ENCODE measurements at regions not wholly inside any gene's neighbourhood (a gene's known extent, or its start where the extent isn't known, plus 50 kb on each side); places are given as distances from the start of the nearest gene placed in this dataset.

DNA sequence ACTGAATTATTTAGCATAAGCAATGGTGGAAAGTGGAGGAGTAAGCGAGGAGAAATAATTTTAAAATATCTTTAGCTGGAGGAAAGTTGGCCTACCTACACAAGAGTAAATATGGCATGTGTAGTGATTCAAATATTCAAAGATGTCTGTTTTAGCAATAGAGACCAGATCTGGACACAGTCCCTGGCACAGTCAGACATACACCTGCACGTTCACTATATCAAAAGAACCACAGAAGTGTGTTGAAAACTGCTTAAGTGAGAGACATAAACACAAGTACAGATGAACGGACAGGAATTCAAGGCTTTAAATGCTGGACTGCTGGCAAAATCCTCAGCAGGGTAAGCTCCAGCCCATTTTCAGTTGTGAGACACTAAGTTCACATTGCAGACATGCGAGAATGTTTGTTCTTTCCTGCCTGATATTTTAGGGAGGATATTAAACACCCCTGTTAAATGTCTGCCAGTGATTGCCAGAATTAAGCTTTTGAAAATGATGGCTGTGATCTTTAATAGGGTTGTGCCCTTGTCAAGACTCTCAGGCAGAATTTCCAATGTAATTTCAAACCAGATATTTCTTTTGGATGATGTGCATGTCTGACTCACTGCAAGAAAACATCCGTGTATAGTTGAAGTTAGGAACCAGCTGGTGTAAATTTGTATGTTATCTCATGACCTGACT, 810.6 kb downstream of the TLE4 start:
- no peak for DNase-seq (ENCODE audit: low read depth in 2 of 2)

DNA sequence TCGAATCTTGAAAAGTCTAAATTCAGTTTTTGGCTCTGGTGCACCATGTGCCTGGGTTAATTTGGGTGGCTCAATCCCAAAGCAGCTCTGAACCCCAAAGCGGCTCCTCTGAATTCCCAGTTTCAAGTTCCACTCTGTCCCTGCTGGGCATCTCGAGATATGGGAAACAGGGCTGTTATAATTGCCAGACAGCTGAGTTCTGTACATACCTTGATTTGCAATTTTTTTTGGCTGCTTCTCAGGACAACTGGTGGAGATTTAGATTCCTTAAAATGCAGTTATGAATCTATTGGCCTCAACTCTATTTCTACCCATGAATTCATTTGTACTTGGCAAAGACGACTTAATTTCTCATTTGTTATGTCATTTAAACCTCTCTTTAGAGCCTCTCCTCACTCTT, 808.5 kb downstream of the TLE4 start:
- DNase-seq (ENCODE audit: low read depth in 2 of 2), result no peak

DNA sequence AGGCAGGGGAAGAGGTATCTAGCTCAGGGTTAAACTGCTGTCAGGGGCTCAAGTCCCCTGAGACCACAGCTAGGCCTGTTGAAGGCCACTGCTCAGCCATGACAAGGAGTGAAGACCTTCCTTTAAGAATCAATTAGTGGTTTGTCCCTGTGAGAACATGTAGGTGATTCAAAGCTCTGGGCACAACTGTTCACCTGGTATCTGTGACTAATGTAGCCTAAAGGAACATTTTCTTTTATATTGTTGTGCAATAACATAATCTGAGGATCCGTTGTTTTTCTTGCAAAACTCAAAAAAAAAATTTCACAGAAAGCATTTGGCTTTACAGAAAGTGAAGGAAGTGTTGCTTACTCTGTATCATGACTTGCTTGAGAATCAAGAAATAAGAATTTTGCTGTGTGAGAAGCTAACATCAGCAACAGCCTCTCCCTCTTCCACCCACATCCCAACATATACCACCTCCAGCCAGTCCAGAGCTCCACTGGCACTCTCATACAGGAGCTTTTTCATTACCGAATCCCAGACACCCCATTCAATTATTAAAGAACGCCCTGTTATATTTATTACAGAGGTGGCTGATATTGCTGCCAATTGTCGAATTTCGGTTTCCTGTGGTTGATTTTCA, 807.0 kb downstream of the TLE4 start:
- no peak for DNase-seq (ENCODE audit: low read depth in 2 of 2)

DNA sequence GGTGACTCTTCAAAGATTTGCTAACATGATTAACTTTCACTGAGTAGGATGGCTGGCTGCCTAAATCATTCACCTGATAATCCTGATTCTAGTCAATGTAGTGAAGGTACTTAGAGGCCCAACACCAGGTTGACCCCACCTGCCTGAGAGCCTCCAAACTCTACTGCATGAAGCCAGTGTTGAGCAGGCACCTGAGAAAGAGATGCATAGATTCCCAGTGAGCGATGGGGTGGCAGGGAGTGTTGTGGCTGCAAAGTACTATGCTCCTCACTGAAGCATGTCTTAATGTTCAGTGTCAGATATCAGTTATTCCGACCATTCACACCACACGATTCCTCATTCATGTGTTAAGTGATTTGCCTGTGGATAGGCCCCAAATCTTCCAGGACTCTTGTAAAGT, 804.4 kb downstream of the TLE4 start:
- DNase-seq (ENCODE audit: low read depth in 2 of 2), result no peak

DNA sequence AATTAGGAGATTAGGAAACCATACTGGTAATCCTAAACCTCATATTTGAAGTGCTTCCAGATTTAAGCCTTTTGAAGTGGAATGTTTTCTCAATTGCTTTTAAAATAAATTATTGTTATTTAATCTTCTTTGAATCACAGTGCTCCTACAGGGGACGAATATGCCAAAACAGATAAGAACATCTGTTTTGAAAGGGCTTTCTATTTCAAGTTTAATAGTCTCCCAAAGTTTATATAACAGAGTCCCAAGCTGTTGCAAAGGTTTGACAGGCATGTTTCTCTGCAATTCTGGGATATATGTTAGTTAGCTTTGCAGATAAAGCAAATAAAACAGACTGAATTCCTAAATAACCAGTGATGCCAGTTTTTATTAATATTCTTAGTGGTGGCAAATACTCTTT, 803.7 kb downstream of the TLE4 start:
- DNase-seq (ENCODE audit: low read depth in 2 of 2), result no peak

DNA sequence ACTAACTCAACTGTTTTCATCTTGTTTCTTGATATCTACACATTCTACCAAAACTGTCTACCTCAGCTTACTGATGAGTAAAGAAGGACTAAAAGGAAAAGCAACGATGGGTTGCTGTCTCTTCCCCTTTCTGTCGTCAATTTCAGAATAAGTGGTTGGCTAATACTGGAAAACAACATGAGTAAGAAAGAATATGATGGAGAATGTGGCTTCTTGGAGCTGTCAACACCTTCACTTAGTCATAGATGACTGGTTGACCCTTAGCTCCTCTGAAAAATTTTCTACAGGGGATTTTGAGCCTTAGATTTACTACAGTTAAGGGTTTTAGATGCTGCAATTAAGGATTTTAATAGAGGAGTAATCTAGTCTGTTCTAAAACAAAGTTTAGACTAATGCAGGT, 797.9 kb downstream of the TLE4 start:
- no peak for DNase-seq (ENCODE audit: low read depth in 2 of 2)

DNA sequence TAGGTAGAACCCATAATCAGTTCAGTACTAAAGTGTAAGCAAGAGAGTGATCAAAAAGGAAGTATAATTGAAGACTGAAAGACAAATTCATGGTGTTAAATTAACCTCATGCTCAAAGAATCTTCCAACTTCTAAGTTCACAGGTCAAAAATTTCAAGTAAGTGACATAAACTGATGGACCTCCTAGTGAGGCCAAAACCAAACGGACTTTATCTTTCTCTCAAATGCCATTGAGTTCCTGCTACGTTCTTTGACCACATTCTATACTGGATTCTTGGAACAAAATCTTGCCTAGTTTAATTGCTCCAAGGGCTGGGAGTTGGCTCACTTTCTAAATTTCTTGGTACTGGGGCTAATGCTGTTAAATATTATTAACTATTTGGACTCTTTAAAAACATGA, 794.9 kb downstream of the TLE4 start:
- DNase-seq (ENCODE audit: low read depth in 2 of 2), result no peak

DNA sequence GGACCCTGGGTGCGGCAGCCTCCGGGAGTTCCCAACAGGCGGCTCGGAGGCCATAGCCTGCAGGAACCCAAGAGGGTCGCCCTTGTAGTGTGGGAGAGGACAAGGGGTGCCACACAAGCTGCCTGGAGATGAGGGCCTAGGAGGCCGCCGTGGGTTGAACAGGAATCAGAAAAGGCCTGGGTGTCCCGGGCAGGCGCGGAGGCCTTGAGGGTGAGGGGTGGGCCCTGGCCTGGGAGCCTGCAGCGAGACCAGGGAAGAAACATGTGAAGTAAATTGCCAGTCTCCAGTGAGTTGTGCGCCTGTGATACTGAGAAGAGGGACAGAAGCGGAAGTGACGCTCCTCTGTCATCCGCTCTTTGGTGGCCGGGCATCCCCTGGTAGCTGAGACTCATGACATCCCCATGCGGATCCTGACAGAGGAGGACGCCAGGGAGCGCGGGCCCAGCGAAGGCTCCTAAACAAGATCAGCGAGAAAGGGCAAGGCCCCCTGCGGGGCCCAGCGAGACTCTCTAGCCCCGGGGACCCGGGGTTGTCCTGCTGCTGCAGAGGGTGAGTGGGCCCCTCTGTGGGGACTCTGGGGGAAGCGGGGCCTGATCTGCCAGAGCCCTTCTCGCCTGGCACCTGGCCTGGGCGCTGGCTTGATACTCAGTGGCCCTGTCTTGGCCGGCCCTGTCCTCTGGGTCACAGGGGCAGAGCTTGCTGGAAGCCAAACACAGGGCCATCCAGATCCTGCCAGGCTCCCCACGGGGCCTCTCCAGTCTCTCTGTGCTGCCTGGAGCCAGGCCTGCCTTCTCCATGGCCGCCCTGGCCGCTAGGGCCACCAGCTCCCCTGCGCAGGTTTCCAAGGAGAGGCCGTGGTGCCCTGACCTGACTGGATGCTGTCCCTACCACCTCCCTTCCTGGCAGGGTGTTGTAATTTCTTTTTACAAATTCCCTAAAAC, 788.4 kb downstream of the TLE4 start:
- no peak for DNase-seq (ENCODE audit: low read depth in 2 of 2)

DNA sequence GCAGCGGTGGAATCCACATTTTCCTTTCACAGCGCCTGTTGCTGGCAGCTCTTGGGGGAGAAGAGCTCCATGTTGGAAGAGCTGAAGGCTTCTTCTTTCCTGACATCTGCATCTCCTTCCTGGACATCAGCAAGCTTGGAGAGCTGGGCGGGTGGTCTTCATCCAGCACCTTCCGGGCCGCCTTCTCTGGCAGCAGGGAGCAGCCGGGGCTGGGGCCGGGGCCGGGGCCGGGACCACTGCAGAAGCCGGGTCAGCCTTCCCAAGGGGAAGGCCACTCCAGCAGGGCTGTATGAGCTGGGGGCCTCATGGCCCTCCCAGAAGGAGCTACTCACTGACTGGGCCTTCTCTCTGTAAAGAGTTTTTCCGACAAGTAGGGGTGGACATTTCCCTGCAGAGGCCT, 787.5 kb downstream of the TLE4 start:
- DNase-seq (ENCODE audit: low read depth in 2 of 2), result no peak

DNA sequence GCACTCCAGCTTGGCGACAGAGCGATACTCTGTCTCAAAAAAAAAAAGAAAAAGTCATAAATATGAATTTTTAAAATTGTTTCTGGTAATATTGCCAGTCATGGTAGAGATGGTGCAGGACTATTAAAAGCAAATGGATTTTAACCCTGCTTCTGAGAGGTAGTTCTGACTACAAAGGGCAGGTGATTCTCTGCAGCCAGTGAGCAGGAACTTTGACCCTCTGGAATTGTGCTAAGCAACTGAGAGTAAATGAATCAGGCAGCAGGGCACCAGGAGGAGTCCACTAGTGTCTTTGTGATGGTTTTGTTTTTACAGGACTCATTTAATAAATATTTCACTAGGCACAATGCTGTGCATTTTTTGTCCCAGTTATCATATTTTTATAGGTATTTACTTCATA, 781.2 kb downstream of the TLE4 start:
- DNase-seq (ENCODE audit: low read depth in 2 of 2), result no peak

DNA sequence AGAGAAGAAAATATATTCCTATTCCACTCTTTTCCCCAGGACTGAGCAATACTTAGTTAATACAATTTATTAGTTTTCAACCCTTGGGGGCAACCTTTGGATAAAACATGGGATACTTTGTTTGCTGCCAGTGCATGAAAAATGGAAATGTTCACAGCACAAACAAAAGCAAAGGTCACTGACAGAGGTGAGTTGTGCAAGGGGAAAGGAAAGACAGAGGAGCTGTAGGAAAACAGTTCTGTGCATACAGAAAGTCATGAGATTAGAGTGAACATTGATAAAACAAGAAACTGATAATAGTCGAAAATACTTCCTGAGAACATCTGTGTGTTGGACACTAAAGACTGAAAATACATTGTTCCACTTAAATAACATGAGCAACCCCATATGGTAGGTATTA, 779.8 kb downstream of the TLE4 start:
- DNase-seq (ENCODE audit: low read depth in 2 of 2), result no peak

DNA sequence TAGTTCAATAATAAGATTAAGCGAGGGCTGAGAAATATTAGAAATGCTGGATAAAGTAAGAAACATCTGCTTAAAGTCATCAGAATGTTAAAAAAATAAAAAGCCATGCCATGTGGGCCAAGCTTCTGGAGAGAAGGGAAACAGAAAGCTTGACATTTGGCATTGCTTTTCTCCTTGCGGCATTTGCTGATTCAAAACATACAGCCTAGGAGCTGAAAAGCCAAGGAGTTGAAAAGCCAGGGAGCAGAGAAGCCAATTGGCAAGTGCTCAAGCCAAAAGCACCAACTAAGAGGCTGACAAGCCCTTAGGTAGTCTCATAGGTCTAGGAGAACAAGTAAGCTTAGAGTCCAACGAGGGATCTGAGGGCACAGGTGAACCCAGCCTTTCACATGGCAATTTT, 754.3 kb downstream of the TLE4 start:
- no peak for DNase-seq (ENCODE audit: low read depth in 2 of 2)

DNA sequence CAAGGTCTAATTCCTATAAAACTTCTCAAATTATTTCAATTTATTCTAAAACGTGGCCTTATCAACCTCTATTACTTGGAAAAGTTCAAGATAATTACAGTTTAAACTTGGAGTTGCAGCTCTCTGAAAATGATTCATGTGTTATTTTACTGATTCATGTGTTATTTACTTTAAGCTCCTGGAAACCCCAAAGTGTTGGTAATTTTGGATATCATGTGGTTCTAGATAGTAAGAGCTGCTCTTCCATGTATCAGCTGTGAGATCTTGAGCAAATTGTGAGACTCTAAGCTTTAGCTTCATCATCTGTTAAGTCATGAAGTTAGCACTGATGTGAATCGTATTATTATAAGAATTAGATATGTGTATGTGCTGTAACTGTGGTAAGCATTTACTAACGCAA, 749.2 kb downstream of the TLE4 start:
- no peak for DNase-seq (ENCODE audit: low read depth in 2 of 2)

DNA sequence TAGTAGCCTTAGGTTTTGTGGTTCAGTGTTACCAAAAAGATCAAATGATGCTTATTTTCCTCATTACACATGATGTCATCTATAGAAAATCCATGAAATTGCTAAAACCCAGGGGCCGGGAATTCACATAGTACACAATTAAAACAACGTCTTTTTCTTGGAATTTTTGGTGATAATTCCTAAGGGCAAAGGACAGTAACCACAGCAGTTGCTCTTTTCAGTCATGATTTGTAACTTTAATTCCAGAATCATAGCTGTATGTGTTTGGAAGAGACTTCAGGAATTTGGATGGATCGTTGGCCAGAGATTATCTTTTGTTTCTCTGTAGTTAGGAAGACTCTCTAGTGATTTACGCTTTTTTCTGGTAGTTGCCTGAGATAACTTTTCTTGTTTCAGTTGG, 748.7 kb downstream of the TLE4 start:
- no peak for DNase-seq (ENCODE audit: low read depth in 2 of 2)

DNA sequence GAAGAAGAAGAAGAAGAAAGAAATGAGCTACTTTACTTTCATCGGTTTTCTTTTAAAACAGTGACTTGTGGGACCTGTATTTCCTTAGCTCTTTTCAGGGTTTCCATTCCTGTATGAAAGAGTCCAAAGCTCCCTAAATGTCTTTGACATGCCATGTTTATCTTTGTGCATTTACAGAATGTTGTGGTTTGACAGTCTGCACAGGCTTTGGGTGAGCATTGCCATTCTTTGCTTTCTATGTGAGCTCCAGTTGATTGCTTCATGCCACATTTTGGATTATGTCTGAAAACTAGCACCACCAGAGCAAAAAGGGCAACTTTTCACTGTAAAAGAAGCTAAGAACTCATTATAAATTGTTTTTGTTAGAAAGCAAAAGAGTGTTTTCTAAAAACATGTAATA, 733.4 kb downstream of the TLE4 start:
- DNase-seq (ENCODE audit: low read depth in 2 of 2), result no peak

DNA sequence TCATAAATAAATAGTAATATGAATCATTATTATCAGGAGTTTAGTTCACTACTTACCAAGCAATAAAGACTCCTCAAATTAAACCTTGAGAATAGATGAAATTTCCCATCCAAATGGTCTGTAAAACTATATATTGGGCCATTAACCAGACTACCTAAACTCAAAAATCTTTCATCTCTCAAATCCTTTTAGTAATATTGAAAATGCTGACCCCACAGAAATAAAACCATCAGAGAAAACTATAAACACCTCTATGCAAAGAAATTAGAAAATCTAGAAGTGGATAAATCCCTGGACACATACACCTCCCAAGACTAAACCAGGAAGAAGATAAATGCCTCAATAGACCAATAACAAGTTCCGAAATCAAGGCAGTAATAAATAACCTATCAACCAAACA, 723.2 kb downstream of the TLE4 start:
- no peak for DNase-seq (ENCODE audit: low read depth in 2 of 2)

DNA sequence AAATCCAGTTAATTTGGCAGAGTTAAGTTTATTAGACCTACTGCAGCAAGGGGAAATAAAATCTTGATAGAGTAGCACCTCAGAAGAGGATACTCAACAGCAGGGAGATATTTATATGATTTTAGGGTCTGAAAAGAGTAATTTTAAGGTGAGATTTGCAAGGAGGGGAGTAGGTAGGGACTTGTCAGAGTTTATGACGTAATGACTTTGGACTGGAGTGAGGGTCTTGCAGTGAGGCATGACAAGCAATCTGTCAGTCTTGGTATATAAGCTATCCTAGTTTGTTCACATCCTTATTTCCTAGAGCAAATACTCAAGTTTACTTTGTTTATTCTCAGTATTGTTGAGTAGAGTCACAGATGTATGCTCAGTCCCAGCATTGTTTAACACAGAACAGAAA, 722.6 kb downstream of the TLE4 start:
- DNase-seq (ENCODE audit: low read depth in 2 of 2), result no peak

DNA sequence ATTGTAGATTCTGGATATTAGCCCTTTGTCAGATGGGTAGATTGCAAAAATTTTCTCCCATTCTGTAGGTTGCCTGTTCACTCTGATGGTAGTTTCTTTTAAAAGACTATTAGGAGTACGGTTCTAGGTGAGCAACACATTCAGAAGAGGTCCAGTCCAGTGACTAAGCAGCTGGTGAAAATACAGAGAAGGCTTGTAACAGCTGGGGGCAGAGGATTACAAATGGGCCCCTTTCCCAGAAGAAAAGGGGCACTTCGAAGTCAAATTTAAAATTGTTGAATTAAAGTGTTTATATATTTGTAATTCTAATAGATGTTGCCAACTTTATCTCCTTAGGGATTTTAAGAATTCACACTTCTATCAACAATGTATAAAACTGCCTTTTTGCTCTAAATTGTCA, 720.5 kb downstream of the TLE4 start:
- DNase-seq (ENCODE audit: low read depth in 2 of 2), result no peak

DNA sequence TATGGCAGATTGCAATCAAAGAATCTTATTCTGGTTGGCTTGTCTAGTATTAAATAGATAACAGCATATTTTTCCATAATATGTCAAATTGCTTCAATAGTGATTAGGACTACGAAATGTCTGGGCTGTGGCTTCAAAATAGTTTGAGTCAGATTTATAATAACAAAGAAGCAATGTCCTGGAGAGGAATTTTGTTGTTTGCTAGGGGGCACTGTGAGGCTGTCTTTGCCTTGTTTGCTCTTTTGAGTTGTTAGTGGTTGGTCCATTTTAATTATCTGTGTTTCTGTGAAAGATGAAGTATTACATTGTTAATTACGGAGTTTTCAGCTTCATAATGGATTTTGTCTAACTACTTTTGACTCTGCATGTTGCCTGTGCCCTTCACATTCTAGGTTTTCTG, 713.6 kb downstream of the TLE4 start:
- no peak for DNase-seq (ENCODE audit: low read depth in 2 of 2)

DNA sequence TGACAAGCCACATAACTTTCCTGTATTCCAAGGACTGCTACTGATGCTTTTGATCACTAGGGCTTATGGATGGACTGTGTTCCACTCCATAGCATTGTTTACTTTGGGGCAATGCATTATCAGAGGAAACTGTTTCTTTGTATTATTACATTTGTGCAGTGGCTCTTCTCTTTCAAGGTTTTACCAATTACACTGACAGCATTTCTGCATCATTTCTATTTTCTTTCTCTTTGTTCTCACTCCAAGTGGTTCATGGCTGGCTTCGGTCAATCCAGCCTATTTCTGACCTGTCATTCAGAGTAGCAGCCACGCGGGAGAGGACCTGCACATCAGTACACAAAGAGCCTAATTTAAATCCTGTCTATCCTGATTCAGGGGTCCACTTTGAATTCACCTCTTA, 711.0 kb downstream of the TLE4 start:
- no peak for DNase-seq (ENCODE audit: low read depth in 2 of 2)

DNA sequence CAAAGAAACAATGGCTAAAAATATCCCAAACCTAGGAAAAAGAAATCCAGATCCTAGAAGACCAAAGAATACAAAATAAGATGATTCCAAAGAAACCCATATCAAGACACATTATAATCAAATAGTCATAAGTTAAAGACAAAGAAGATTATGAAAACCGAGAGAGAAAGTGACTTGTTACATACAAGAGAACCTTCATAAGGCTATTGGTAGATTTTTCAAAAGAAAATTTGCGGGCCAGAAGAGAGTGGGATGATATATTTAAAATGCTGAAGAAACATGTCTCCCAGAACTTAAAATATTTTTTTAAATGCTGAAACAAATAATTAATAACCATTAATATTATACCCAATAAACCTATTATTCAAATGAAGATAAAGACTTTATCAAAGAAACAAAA, 687.3 kb downstream of the TLE4 start:
- no peak for DNase-seq (ENCODE audit: low read depth in 2 of 2)

DNA sequence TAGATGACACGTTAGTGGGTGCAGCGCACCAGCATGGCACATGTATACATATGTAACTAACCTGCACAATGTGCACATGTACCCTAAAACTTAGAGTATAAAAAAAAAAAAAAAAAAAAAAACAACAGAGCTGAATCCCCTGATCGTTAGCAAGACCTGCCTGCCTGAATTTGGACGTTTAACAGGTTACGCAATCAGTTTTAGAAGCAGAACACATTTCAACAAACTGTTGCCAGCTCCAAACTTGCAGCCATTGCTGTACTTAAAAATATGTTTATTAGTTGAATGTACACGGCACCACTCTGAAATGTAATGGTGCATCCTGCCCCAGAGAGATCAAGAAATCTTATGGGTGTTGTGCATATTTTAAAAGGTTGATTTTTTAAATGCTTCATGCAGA, 680.0 kb downstream of the TLE4 start:
- DNase-seq (ENCODE audit: low read depth in 2 of 2), result no peak

DNA sequence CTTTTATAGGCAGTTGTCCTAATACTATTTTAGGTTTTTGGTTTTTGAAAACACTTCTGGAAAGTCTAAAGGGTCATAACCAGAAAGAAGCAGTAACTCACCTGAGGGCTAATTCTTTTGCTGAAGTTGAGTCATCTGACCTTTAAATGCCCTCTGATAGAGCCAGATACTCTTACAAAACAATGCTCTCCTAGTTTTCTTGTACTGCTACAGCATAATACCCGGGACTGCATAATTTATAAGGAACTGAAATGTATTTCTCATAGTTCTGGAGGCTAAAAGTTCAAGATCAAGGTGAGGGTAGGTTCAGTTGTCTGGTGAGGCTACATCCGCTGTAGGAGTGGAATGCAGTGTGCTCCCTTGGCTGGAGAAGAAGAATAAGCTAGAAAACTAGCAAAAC, 670.3 kb downstream of the TLE4 start:
- no peak for DNase-seq (ENCODE audit: low read depth in 2 of 2)
